HepG2 (cell line): ENCODE measurements at regions not wholly inside any gene's neighbourhood (a gene's known extent, or its start where the extent isn't known, plus 50 kb on each side); places are given as distances from the start of the nearest gene placed in this dataset.

ENCODE experiments used
- FOXJ3 ChIP-seq: sonication (generic); formaldehyde crosslinking; IDR thresholded peaks from 2 replicates; pipeline ENCODE4 v1.4.0; 2020; ENCODE audit warnings: missing genetic modification reagents, mild to moderate bottlenecking, borderline replicate concordance
- TF ChIP-seq, protein P1 (sequence below): sonication (generic); formaldehyde crosslinking; IDR thresholded peaks from 2 replicates; pipeline ENCODE4 v1.5.0; 2020; ENCODE audit warnings: mild to moderate bottlenecking, missing genetic modification reagents, moderate library complexity
- TF ChIP-seq, protein P2 (sequence below): sonication (generic); formaldehyde crosslinking; IDR thresholded peaks from 2 replicates; pipeline ENCODE4 v1.8.1; 2023; ENCODE audit warnings: mild to moderate bottlenecking, missing genetic modification reagents, borderline replicate concordance

DNA sequence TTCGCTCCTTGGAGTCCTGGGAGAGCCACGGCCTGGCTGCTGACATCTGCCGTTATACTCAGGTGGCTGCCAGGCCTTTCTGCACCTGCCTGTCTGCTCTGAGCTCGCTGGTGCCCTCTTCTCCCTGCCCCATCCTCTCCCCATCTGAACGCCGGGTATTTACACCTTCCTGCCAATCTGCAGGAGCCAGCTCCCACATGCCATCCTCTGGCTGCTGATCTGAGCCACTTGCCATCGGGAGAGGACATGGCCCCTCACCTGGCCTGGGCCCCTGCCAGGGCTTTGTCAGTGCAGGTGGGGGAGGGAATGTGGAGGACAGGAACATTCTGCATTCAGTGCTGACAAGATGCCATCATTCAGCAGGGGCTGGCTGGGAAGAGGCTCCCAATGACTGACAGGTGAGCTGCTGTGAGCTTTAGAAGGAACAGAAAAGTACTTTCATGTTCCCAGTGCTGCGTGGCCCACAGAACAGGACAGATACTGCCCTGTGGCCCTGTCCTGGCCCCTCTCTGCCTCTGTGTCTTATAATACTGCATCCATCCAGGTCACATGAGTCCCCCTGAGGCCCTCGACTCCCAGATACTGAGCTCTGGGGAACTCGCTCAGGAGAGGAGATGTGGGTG is 96.3 kb upstream of the ZNF469 start:
- TF ChIP-seq, protein P1, sequence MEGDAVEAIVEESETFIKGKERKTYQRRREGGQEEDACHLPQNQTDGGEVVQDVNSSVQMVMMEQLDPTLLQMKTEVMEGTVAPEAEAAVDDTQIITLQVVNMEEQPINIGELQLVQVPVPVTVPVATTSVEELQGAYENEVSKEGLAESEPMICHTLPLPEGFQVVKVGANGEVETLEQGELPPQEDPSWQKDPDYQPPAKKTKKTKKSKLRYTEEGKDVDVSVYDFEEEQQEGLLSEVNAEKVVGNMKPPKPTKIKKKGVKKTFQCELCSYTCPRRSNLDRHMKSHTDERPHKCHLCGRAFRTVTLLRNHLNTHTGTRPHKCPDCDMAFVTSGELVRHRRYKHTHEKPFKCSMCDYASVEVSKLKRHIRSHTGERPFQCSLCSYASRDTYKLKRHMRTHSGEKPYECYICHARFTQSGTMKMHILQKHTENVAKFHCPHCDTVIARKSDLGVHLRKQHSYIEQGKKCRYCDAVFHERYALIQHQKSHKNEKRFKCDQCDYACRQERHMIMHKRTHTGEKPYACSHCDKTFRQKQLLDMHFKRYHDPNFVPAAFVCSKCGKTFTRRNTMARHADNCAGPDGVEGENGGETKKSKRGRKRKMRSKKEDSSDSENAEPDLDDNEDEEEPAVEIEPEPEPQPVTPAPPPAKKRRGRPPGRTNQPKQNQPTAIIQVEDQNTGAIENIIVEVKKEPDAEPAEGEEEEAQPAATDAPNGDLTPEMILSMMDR (CRISPR knock-in tag), result no peak
- no peak for TF ChIP-seq FOXJ3
- TF ChIP-seq, protein P2, sequence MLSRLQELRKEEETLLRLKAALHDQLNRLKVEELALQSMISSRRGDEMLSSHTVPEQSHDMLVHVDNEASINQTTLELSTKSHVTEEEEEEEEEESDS (CRISPR knock-in tag), result no peak
